ENCODE measurements at regions not wholly inside any gene's neighbourhood (a gene's known extent, or its start where the extent isn't known, plus 50 kb on each side); places are given as distances from the start of the nearest gene placed in this dataset.

DNA sequence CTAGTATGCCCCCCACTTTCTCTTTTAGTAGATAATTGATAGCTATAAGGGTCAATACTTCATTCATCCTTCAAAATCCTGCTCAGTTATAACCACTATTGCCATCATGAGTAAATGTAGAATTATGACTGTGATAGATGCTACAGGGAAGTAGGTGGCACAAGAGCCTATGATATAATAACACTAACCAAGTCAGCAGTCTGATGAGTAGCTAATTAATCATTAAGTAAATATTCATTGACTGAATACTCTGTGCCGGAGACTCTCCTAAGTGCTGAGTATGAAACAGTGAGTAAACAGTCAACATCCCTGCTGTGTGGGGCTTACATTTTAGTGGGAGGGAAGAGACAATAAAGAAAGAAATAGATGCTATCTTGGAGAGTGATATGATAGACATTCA lies 430.3 kb upstream of the ZNF462 start:
- TF ChIP-seq ZNF274 (IDR thresholded peaks at IDR 0.05; ENCODE audit: low read depth, low read length) (no peak), SUZ12 (IDR thresholded peaks at IDR 0.05; ENCODE audit: extremely low read depth, insufficient read depth, insufficient read length) (no peak), YY1 (IDR thresholded peaks at IDR 0.05; ENCODE audit: insufficient read depth, insufficient read length) (no peak)
